H9 (cell line): ENCODE measurements at regions not wholly inside any gene's neighbourhood (a gene's known extent, or its start where the extent isn't known, plus 50 kb on each side); places are given as distances from the start of the nearest gene placed in this dataset.

ENCODE experiments used
- DNase-seq: peaks from one replicate; pipeline ENCODE4 v3.0.0-alpha.2; 2017
- H2AFZ ChIP-seq: one replicate; pipeline ENCODE4 v1.6.1; 2013; ENCODE audit warnings: mild to moderate bottlenecking, low read length, control low read depth, moderate library complexity
- H2AK5ac ChIP-seq: 2 replicates; pipeline ENCODE4 v1.6.1; 2013; ENCODE audit warnings: low read length, control low read depth, mixed read lengths; ENCODE audit not compliant: insufficient read length
- H2BK120ac ChIP-seq: one replicate; pipeline ENCODE4 v1.6.1; 2013; ENCODE audit warnings: low read depth, mild to moderate bottlenecking, low read length, control low read depth, inconsistent platforms; ENCODE audit not compliant: poor library complexity, severe bottlenecking
- H2BK12ac ChIP-seq: 2 replicates; pipeline ENCODE4 v1.6.1; 2013; ENCODE audit warnings: low read length, control low read depth, mixed read lengths, low read depth; ENCODE audit not compliant: insufficient read length
- H2BK15ac ChIP-seq: 2 replicates; pipeline ENCODE4 v1.6.1; 2013; ENCODE audit warnings: low read depth, low read length, control low read depth
- H2BK20ac ChIP-seq: one replicate; pipeline ENCODE4 v1.6.1; 2013; ENCODE audit warnings: low read depth, mild to moderate bottlenecking, low read length, control low read depth, inconsistent platforms; ENCODE audit not compliant: poor library complexity, severe bottlenecking
- H2BK5ac ChIP-seq: 2 replicates; pipeline ENCODE4 v1.6.1; 2013; ENCODE audit warnings: low read length, control low read depth, mixed read lengths; ENCODE audit not compliant: insufficient read length
- H3K14ac ChIP-seq: 2 replicates; pipeline ENCODE4 v1.6.1; 2013; ENCODE audit warnings: low read length, control low read depth; ENCODE audit not compliant: insufficient read depth
- H3K18ac ChIP-seq: 2 replicates; pipeline ENCODE4 v1.6.1; 2013; ENCODE audit warnings: low read depth, mild to moderate bottlenecking, mixed read lengths, low read length, control low read depth; ENCODE audit not compliant: insufficient read length
- H3K23ac ChIP-seq: 2 replicates; pipeline ENCODE4 v1.6.1; 2013; ENCODE audit warnings: low read length, control low read depth, mixed read lengths, low read depth; ENCODE audit not compliant: insufficient read length
- H3K23me2 ChIP-seq: 2 replicates; pipeline ENCODE4 v1.6.1; 2013; ENCODE audit warnings: low read depth, mild to moderate bottlenecking, mixed read lengths, low read length, control low read depth; ENCODE audit not compliant: insufficient read length, poor library complexity, severe bottlenecking
- H3K27ac ChIP-seq: 2 replicates; pipeline ENCODE4 v1.5.1; 2013; ENCODE audit warnings: low read length, control low read depth, mixed read lengths, low read depth; ENCODE audit not compliant: insufficient read length
- H3K27me3 ChIP-seq: 2 replicates; pipeline ENCODE4 v1.6.1; 2013; ENCODE audit warnings: low read length, control low read depth, inconsistent platforms; ENCODE audit not compliant: insufficient read depth
- H3K4ac ChIP-seq: 2 replicates; pipeline ENCODE4 v1.6.1; 2013; ENCODE audit warnings: low read depth, mild to moderate bottlenecking, control low read depth, inconsistent platforms, low read length, moderate library complexity
- H3K4me1 ChIP-seq: 2 replicates; pipeline ENCODE4 v1.6.1; 2013; ENCODE audit warnings: low read length, control low read depth, inconsistent platforms; ENCODE audit not compliant: insufficient read depth
- H3K4me2 ChIP-seq: 2 replicates; pipeline ENCODE4 v1.6.1; 2013; ENCODE audit warnings: low read length, control low read depth, mixed read lengths; ENCODE audit not compliant: insufficient read length, insufficient read depth
- H3K56ac ChIP-seq: 2 replicates; pipeline ENCODE4 v1.6.1; 2013; ENCODE audit warnings: low read depth, mild to moderate bottlenecking, mixed read lengths, low read length, control low read depth; ENCODE audit not compliant: insufficient read length
- H3K79me1 ChIP-seq: 2 replicates; pipeline ENCODE4 v1.6.1; 2013; ENCODE audit warnings: low read depth, mild to moderate bottlenecking, moderate library complexity, low read length, control low read depth, inconsistent platforms; ENCODE audit not compliant: insufficient read depth, poor library complexity, severe bottlenecking
- H3K79me2 ChIP-seq: 2 replicates; pipeline ENCODE4 v1.6.1; 2013; ENCODE audit warnings: low read length, control low read depth, inconsistent platforms; ENCODE audit not compliant: insufficient read depth
- H3K9ac ChIP-seq: 2 replicates; pipeline ENCODE4 v1.6.1; 2013; ENCODE audit warnings: low read length, control low read depth, mixed read lengths; ENCODE audit not compliant: insufficient read length; ENCODE audit errors: extremely low read depth
- H3K9me3 ChIP-seq: one replicate; pipeline ENCODE4 v1.6.1; 2013; ENCODE audit warnings: low read depth, low read length, inconsistent platforms; ENCODE audit not compliant: control insufficient read depth
- H3T11ph ChIP-seq: one replicate; pipeline ENCODE4 v1.6.1; 2013; ENCODE audit warnings: mild to moderate bottlenecking, low read length, control low read depth, inconsistent platforms
- H4K20me1 ChIP-seq: one replicate; pipeline ENCODE4 v1.6.1; 2013; ENCODE audit not compliant: control insufficient read depth, insufficient read length, insufficient read depth
- H4K5ac ChIP-seq: 2 replicates; pipeline ENCODE4 v1.6.1; 2013; ENCODE audit warnings: low read depth, mild to moderate bottlenecking, mixed read lengths, low read length, control low read depth; ENCODE audit not compliant: insufficient read length
- H4K8ac ChIP-seq: replicated peaks from 2 replicates; pipeline ENCODE4 v1.6.1; 2013; ENCODE audit warnings: low read length, control low read depth, mixed read lengths, low read depth; ENCODE audit not compliant: insufficient read length
- H4K91ac ChIP-seq: 2 replicates; pipeline ENCODE4 v1.6.1; 2013; ENCODE audit warnings: low read depth, mild to moderate bottlenecking, moderate library complexity, mixed read lengths, low read length, control low read depth; ENCODE audit not compliant: insufficient read length
- H3K27ac Mint-ChIP-seq, 3 experiments: 2 replicates in 2 of 3; 3 replicates in 1 of 3; pipeline ENCODE4 v1.8.0; 2020 to 2021; ENCODE audit warnings: mixed read lengths in 3 of 3, mild to moderate bottlenecking in 1 of 3, moderate library complexity in 1 of 3
- H3K27me3 Mint-ChIP-seq: 2 replicates; pipeline ENCODE4 v1.8.0; 2021; ENCODE audit warnings: low read depth, mild to moderate bottlenecking, moderate library complexity, mixed read lengths
- H3K36me3 Mint-ChIP-seq, 3 experiments: 2 replicates in 2 of 3; 3 replicates in 1 of 3; pipeline ENCODE4 v1.8.0; 2020 to 2021; ENCODE audit warnings: low read depth in 3 of 3, mixed read lengths in 3 of 3; ENCODE audit not compliant: insufficient read depth in 1 of 3
- H3K4me1 Mint-ChIP-seq, 2 experiments: 2 replicates each; pipeline ENCODE4 v1.8.0; 2020; ENCODE audit warnings: mixed read lengths in 2 of 2
- H3K4me3 Mint-ChIP-seq, 2 experiments: 2 replicates in 1 of 2; 3 replicates in 1 of 2; pipeline ENCODE4 v1.8.0; 2020 to 2021; ENCODE audit warnings: mild to moderate bottlenecking in 2 of 2, mixed read lengths in 2 of 2, moderate library complexity in 1 of 2
- H3K9me3 Mint-ChIP-seq, 2 experiments: 2 replicates in 1 of 2; 3 replicates in 1 of 2; pipeline ENCODE4 v1.8.0; 2020; ENCODE audit warnings: mild to moderate bottlenecking in 2 of 2, mixed read lengths in 2 of 2, moderate library complexity in 1 of 2
- CTCF ChIP-seq: fragments of 200-600 bp; sonication (generic); conservative IDR thresholded peaks from 3 replicates; pipeline ENCODE4 v1.8.0; 2021; ENCODE audit warnings: antibody characterized with exemption, mild to moderate bottlenecking
- WGBS: extraction: QIAGEN DNeasy Blood & Tissue Kit; methylation state at CpG from one replicate; pipeline ENCODE4 v1.1.7; 2013; ENCODE audit warnings: missing lambda C conversion rate, low lambda C conversion rate, mixed read lengths; ENCODE audit not compliant: insufficient read length; ENCODE audit errors: extremely low coverage; 5-methylcytosine and 5-hydroxymethylcytosine counted together

- Histone ChIP-seq H2BK12ac (no peak overlapping the region), H3K79me2 (no peaks in the 10 kb centered on the region), H3K27ac (no peak overlapping the region), H3K9me3 (no peaks in the 10 kb centered on the region), H3K56ac (no peak overlapping the region), H3K79me1 (no peaks in the 10 kb centered on the region), H3K27me3 (no peaks in the 10 kb centered on the region), H3K4me2 (no peak overlapping the region), H2AK5ac (no peak overlapping the region), H3K4ac (no peak overlapping the region), H4K5ac (no peak overlapping the region), H3K4me1 (no peaks in the 10 kb centered on the region; the same call in 1 of the 2 replicates), H2BK120ac (no peak overlapping the region), H2BK5ac (no peak overlapping the region), H3T11ph (no peak overlapping the region), H3K9ac (no peak overlapping the region), H3K23ac (no peak overlapping the region), H2BK15ac (no peak overlapping the region), H3K18ac (no peak overlapping the region), H4K8ac (no peak overlapping the region), H4K20me1 (no peaks in the 10 kb centered on the region), H3K14ac (no peak overlapping the region), H2AFZ (no peak overlapping the region), H2BK20ac (no peak overlapping the region), H4K91ac (no peak overlapping the region), H3K23me2 (no peaks in the 10 kb centered on the region)
- no peaks in the 10 kb centered on the region for H3K36me3 Mint-ChIP-seq
- WGBS, result no CpG with 5 or more reads among the region's 2 CpGs
- no peaks in the 10 kb centered on the region for H3K9me3 Mint-ChIP-seq
- no peak overlapping the region for H3K27ac Mint-ChIP-seq
- no peaks in the 10 kb centered on the region for H3K27me3 Mint-ChIP-seq
- no peak for DNase-seq
- TF ChIP-seq CTCF, result no peak
- peaks cover 24 to 26% of the 10 kb centered on the region in 2 experiments for H3K4me1 Mint-ChIP-seq
- no peak overlapping the region for H3K4me3 Mint-ChIP-seq
Observed at GRCh38 chr11:109039611-109040010, 374.7 kb downstream of the DDX10 start.
